SU-DHL-6 (cell line): ENCODE measurements at regions not wholly inside any gene's neighbourhood (a gene's known extent, or its start where the extent isn't known, plus 50 kb on each side); places are given as distances from the start of the nearest gene placed in this dataset.

Experiments
- EZH2phosphoT487 ChIP-seq: fragments of 200-600 bp; sonication (generic), shearing (Covaris generic); conservative IDR thresholded peaks from 2 replicates; pipeline ENCODE4 v1.6.1; 2018; ENCODE audit warnings: mild to moderate bottlenecking, antibody characterized with exemption, low read length, moderate library complexity, mixed read lengths
- TF ChIP-seq, protein P1 (sequence below): fragments of 200-600 bp; sonication (generic); IDR thresholded peaks from one replicate; pipeline ENCODE4 v1.5.1; 2017; ENCODE audit warnings: antibody characterized with exemption, mild to moderate bottlenecking, low read length, moderate library complexity; ENCODE audit not compliant: insufficient read depth, poor library complexity, severe bottlenecking

DNA sequence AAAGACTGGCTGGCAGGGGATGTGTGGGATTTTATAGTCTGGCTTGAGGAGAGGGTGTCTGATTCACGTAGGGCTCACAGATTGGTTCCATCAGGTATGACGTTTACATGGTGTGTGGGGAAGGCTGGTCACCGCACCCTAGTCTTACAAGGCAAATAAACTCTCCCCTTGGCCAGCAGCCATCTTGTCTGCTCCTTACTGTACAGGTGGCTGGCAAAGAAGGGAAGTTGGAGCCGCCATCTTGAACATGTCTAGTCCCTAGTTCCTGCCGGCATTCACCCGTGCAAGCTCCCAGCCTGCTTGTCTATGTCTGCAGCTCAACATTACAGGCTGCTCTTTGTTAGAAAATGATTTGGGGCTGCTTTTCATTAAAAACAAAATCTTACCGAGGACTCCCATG, 97.6 kb downstream of the RAMP3 start:
- TF ChIP-seq, protein P1, sequence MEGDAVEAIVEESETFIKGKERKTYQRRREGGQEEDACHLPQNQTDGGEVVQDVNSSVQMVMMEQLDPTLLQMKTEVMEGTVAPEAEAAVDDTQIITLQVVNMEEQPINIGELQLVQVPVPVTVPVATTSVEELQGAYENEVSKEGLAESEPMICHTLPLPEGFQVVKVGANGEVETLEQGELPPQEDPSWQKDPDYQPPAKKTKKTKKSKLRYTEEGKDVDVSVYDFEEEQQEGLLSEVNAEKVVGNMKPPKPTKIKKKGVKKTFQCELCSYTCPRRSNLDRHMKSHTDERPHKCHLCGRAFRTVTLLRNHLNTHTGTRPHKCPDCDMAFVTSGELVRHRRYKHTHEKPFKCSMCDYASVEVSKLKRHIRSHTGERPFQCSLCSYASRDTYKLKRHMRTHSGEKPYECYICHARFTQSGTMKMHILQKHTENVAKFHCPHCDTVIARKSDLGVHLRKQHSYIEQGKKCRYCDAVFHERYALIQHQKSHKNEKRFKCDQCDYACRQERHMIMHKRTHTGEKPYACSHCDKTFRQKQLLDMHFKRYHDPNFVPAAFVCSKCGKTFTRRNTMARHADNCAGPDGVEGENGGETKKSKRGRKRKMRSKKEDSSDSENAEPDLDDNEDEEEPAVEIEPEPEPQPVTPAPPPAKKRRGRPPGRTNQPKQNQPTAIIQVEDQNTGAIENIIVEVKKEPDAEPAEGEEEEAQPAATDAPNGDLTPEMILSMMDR, result no peak
- no peak for TF ChIP-seq EZH2phosphoT487
